ENCODE measurements at regions not wholly inside any gene's neighbourhood (a gene's known extent, or its start where the extent isn't known, plus 50 kb on each side); places are given as distances from the start of the nearest gene placed in this dataset.

- Histone ChIP-seq H3K27me3 (ENCODE audit: control insufficient read depth in 4 of 4, insufficient read depth in 4 of 4, low read length in 3 of 4) (peaks cover 0 to 3% (median 0%) of the 10 kb centered on the region in 4 donors), H3K4me3 (ENCODE audit: low read depth in 1 of 3, low read length in 3 of 3) (no peak overlapping the region), H3K36me3 (ENCODE audit: control insufficient read depth in 4 of 4, insufficient read depth in 3 of 4, low read depth in 1 of 4, low read length in 3 of 4) (no peaks in the 10 kb centered on the region), H3K27ac (ENCODE audit: low read depth in 1 of 2, low read length in 2 of 2) (no peak overlapping the region), H3K4me1 (ENCODE audit: control insufficient read depth in 4 of 4, insufficient read depth in 4 of 4, low read length in 3 of 4) (no peaks in the 10 kb centered on the region), H3K9me3 (ENCODE audit: control insufficient read depth in 4 of 4, low read length in 3 of 4) (no peaks in the 10 kb centered on the region), H3K9ac (ENCODE audit: low read depth in 1 of 2, low read length in 2 of 2) (no peak overlapping the region)
- DNase-seq (ENCODE audit: low spot score) = no peak
- 86% methylated on average over 14 of the region's 14 CpGs for WGBS
- TF ChIP-seq YY1 (IDR thresholded peaks at IDR 0.05) (no peak), GABPA (IDR thresholded peaks at IDR 0.05 in 1 of 2, conservative IDR thresholded peaks at IDR 0.05 in 1 of 2) (no peak)
Measured at GRCh38 chr16:50476486-50477255, 71.5 kb upstream of the NKD1 start.

GRCh38 chr16:50475170-50475569, 73.0 kb upstream of the NKD1 start:
- WGBS = 80% methylated on average over 3 of the region's 3 CpGs
- Histone ChIP-seq H3K4me1 (ENCODE audit: control insufficient read depth in 4 of 4, insufficient read depth in 4 of 4, low read length in 3 of 4) (no peaks in the 10 kb centered on the region), H3K9me3 (ENCODE audit: control insufficient read depth in 4 of 4, low read length in 3 of 4) (no peaks in the 10 kb centered on the region)

More at GRCh38 chr16:50475170-50475569, 73.0 kb upstream of the NKD1 start:
- Histone ChIP-seq H3K4me3 (ENCODE audit: low read depth in 1 of 3, low read length in 3 of 3) (no peak overlapping the region), H3K27me3 (ENCODE audit: control insufficient read depth in 4 of 4, insufficient read depth in 4 of 4, low read length in 3 of 4) (peaks cover 0 to 3% (median 0%) of the 10 kb centered on the region in 4 donors), H3K36me3 (ENCODE audit: control insufficient read depth in 4 of 4, insufficient read depth in 3 of 4, low read depth in 1 of 4, low read length in 3 of 4) (no peaks in the 10 kb centered on the region), H3K27ac (ENCODE audit: low read depth in 1 of 2, low read length in 2 of 2) (no peak overlapping the region), H3K9ac (ENCODE audit: low read depth in 1 of 2, low read length in 2 of 2) (no peak overlapping the region)
- TF ChIP-seq, protein P1, sequence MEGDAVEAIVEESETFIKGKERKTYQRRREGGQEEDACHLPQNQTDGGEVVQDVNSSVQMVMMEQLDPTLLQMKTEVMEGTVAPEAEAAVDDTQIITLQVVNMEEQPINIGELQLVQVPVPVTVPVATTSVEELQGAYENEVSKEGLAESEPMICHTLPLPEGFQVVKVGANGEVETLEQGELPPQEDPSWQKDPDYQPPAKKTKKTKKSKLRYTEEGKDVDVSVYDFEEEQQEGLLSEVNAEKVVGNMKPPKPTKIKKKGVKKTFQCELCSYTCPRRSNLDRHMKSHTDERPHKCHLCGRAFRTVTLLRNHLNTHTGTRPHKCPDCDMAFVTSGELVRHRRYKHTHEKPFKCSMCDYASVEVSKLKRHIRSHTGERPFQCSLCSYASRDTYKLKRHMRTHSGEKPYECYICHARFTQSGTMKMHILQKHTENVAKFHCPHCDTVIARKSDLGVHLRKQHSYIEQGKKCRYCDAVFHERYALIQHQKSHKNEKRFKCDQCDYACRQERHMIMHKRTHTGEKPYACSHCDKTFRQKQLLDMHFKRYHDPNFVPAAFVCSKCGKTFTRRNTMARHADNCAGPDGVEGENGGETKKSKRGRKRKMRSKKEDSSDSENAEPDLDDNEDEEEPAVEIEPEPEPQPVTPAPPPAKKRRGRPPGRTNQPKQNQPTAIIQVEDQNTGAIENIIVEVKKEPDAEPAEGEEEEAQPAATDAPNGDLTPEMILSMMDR (IDR thresholded peaks at IDR 0.05; ENCODE audit: low read depth, low read length, missing input control) = no peak
- TF ChIP-seq EGR1 (IDR thresholded peaks at IDR 0.05; ENCODE audit: low read depth in 2 of 2) = no peak
- TF ChIP-seq RXRA (IDR thresholded peaks at IDR 0.05) = no peak
- no peak for TF ChIP-seq FOXA2 (IDR thresholded peaks at IDR 0.05)
- no peak for TF ChIP-seq GABPA (IDR thresholded peaks at IDR 0.05 in 1 of 2, conservative IDR thresholded peaks at IDR 0.05 in 1 of 2)
- no peak for TF ChIP-seq TAF1 (conservative IDR thresholded peaks at IDR 0.05)
- TF ChIP-seq YY1 (IDR thresholded peaks at IDR 0.05) = no peak
- TF ChIP-seq, protein P2, sequence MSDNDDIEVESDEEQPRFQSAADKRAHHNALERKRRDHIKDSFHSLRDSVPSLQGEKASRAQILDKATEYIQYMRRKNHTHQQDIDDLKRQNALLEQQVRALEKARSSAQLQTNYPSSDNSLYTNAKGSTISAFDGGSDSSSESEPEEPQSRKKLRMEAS (IDR thresholded peaks at IDR 0.05) = no peak
- TF ChIP-seq, protein P3, sequence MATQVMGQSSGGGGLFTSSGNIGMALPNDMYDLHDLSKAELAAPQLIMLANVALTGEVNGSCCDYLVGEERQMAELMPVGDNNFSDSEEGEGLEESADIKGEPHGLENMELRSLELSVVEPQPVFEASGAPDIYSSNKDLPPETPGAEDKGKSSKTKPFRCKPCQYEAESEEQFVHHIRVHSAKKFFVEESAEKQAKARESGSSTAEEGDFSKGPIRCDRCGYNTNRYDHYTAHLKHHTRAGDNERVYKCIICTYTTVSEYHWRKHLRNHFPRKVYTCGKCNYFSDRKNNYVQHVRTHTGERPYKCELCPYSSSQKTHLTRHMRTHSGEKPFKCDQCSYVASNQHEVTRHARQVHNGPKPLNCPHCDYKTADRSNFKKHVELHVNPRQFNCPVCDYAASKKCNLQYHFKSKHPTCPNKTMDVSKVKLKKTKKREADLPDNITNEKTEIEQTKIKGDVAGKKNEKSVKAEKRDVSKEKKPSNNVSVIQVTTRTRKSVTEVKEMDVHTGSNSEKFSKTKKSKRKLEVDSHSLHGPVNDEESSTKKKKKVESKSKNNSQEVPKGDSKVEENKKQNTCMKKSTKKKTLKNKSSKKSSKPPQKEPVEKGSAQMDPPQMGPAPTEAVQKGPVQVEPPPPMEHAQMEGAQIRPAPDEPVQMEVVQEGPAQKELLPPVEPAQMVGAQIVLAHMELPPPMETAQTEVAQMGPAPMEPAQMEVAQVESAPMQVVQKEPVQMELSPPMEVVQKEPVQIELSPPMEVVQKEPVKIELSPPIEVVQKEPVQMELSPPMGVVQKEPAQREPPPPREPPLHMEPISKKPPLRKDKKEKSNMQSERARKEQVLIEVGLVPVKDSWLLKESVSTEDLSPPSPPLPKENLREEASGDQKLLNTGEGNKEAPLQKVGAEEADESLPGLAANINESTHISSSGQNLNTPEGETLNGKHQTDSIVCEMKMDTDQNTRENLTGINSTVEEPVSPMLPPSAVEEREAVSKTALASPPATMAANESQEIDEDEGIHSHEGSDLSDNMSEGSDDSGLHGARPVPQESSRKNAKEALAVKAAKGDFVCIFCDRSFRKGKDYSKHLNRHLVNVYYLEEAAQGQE (IDR thresholded peaks at IDR 0.05) = no peak
- no peak for TF ChIP-seq ATF3 (IDR thresholded peaks at IDR 0.05)
- TF ChIP-seq NR2F2 (IDR thresholded peaks at IDR 0.05) = no peak
- no peak for TF ChIP-seq HNF4G (IDR thresholded peaks at IDR 0.05)
- TF ChIP-seq RAD21 (IDR thresholded peaks at IDR 0.05) = no peak
- TF ChIP-seq HNF4A (conservative IDR thresholded peaks at IDR 0.05) = no peak
- no peak for TF ChIP-seq SP1 (IDR thresholded peaks at IDR 0.05)
- DNase-seq (ENCODE audit: low spot score) = no peak
